HG03103 (cell line): ENCODE measurements at regions not wholly inside any gene's neighbourhood (a gene's known extent, or its start where the extent isn't known, plus 50 kb on each side); places are given as distances from the start of the nearest gene placed in this dataset.
"Not testable (repeated sequence)": the region's sequence is repeated elsewhere in the genome, so short reads cannot be mapped to it uniquely, and the experiment has no call there.

Source experiments
- ATAC-seq: cut with Tn5 transposase; IDR thresholded peaks from one replicate; pipeline ENCODE4 v1.9.1; 2021; ENCODE audit warnings: low read depth; ENCODE audit not compliant: unreplicated experiment

- ATAC-seq: no peak
Observed at GRCh38 chr13:64770743-64771142, 2459.4 kb downstream of the PCDH9 start.

GRCh38 chr13:64767054-64767453 is 2463.1 kb downstream of the PCDH9 start:
- no peak for ATAC-seq

GRCh38 chr13:64765636-64766035 is 2464.5 kb downstream of the PCDH9 start:
- no peak for ATAC-seq

GRCh38 chr13:64758521-64759244 is 2471.5 kb downstream of the PCDH9 start:
- ATAC-seq: no peak

GRCh38 chr13:64756621-64757020 is 2473.5 kb downstream of the PCDH9 start:
- ATAC-seq: no peak

GRCh38 chr13:64755961-64756360 is 2474.2 kb downstream of the PCDH9 start:
- no peak for ATAC-seq

GRCh38 chr13:64753233-64754000 is 2476.7 kb downstream of the PCDH9 start:
- ATAC-seq: no peak

GRCh38 chr13:64749301-64749700 is 2480.8 kb downstream of the PCDH9 start:
- no peak for ATAC-seq

GRCh38 chr13:64746845-64747244 is 2483.3 kb downstream of the PCDH9 start:
- no peak for ATAC-seq

- no peak for ATAC-seq
Observed at GRCh38 chr13:64740493-64740892, 2489.6 kb downstream of the PCDH9 start.

- no peak for ATAC-seq
Observed at GRCh38 chr13:64725492-64725891, 2504.6 kb downstream of the PCDH9 start.

GRCh38 chr13:64723724-64724123 is 2506.4 kb downstream of the PCDH9 start:
- ATAC-seq: no peak

GRCh38 chr13:64718116-64718515 is 2512.0 kb downstream of the PCDH9 start:
- no peak for ATAC-seq

GRCh38 chr13:64716936-64717335 is 2513.2 kb downstream of the PCDH9 start:
- no peak for ATAC-seq

GRCh38 chr13:64709079-64709478 is 2521.1 kb downstream of the PCDH9 start:
- no peak for ATAC-seq

- no peak for ATAC-seq
Observed at GRCh38 chr13:64704121-64704649, 2526.0 kb downstream of the PCDH9 start.

- ATAC-seq: no peak
Observed at GRCh38 chr13:64697226-64697625, 2532.9 kb downstream of the PCDH9 start.

GRCh38 chr13:64688893-64689677 is 2541.1 kb downstream of the PCDH9 start:
- no peak for ATAC-seq

- ATAC-seq: not testable (repeated sequence)
Observed at GRCh38 chr13:64686536-64686935, 2543.6 kb downstream of the PCDH9 start.

GRCh38 chr13:64684685-64685431 is 2545.3 kb downstream of the PCDH9 start:
- ATAC-seq: no peak
